Ishikawa (cell line): ENCODE measurements at regions not wholly inside any gene's neighbourhood (a gene's known extent, or its start where the extent isn't known, plus 50 kb on each side); places are given as distances from the start of the nearest gene placed in this dataset.

ENCODE experiments used
- CEBPB ChIP-seq: IDR thresholded peaks from 2 replicates; pipeline ENCODE4 v1.6.1; 2012
- CREB1 ChIP-seq: IDR thresholded peaks from 2 replicates; pipeline ENCODE4 v1.6.1; 2012; ENCODE audit warnings: low read depth
- FOXM1 ChIP-seq: IDR thresholded peaks from 2 replicates; pipeline ENCODE4 v1.6.1; 2012; ENCODE audit warnings: low read depth, borderline replicate concordance
- MAX ChIP-seq: IDR thresholded peaks from 2 replicates; pipeline ENCODE4 v1.6.1; 2012
- NFIC ChIP-seq: IDR thresholded peaks from 2 replicates; pipeline ENCODE4 v1.6.1; 2012
- RAD21 ChIP-seq: IDR thresholded peaks from 2 replicates; pipeline ENCODE4 v1.6.1; 2012; ENCODE audit warnings: low read depth
- REST ChIP-seq: IDR thresholded peaks from 2 replicates; pipeline ENCODE4 v1.6.1; 2012; ENCODE audit warnings: low read depth, mild to moderate bottlenecking
- TAF1 ChIP-seq: IDR thresholded peaks from 2 replicates; pipeline ENCODE4 v1.6.1; 2012; ENCODE audit warnings: low read depth, mild to moderate bottlenecking
- TEAD4 ChIP-seq: IDR thresholded peaks from 2 replicates; pipeline ENCODE4 v1.6.1; 2012
- USF1 ChIP-seq: IDR thresholded peaks from 2 replicates; pipeline ENCODE4 v1.6.1; 2012
- YY1 ChIP-seq: IDR thresholded peaks from 2 replicates; pipeline ENCODE4 v1.6.1; 2012; ENCODE audit warnings: low read depth
- ZBTB7A ChIP-seq: IDR thresholded peaks from 2 replicates; pipeline ENCODE4 v1.6.1; 2012; ENCODE audit warnings: low read depth

- TF ChIP-seq NFIC (no peak), TEAD4 (no peak), CREB1 (no peak), MAX (no peak), CEBPB (no peak), USF1 (no peak), RAD21 (no peak), FOXM1 (no peak), REST (no peak), TAF1 (no peak), ZBTB7A (no peak), YY1 (no peak)
Observed at GRCh38 chr7:42722716-42723115, 189.2 kb downstream of the C7orf25 start.
